ENCODE measurements at regions not wholly inside any gene's neighbourhood (a gene's known extent, or its start where the extent isn't known, plus 50 kb on each side); places are given as distances from the start of the nearest gene placed in this dataset.

- no peak for DNase-seq (ENCODE audit: extremely low spot score)
- Histone ChIP-seq H3K36me3 (no peaks in the 10 kb centered on the region), H3K4me1 (peaks cover 0 to 19% (median 9%) of the 10 kb centered on the region in 4 donors), H3K9me3 (no peaks in the 10 kb centered on the region), H3K27me3 (no peaks in the 10 kb centered on the region), H3K27ac (replicated peaks in 1 of 4) (no peak overlapping the region), H3K4me3 (no peak overlapping the region)
- TF ChIP-seq CTCF (IDR thresholded peaks at IDR 0.05), result no peak
- no peak for TF ChIP-seq POLR2AphosphoS5 (IDR thresholded peaks at IDR 0.05)
- no peak for TF ChIP-seq POLR2A (IDR thresholded peaks at IDR 0.05; ENCODE audit: low read depth)
- TF ChIP-seq EP300 (IDR thresholded peaks at IDR 0.05), result no peak
- intact Hi-C loops (cut with DNase I), result no loop called here
- WGBS, result 88% methylated on average over 4 of the region's 4 CpGs
These were observed 270.0 kb upstream of the GNPDA2 start for GRCh38 chr4:44996276-44996845.

- H3K4me3 ChIP-seq, result no peak overlapping the region
- TF ChIP-seq POLR2AphosphoS5 (IDR thresholded peaks at IDR 0.05) (no peak), EP300 (IDR thresholded peaks at IDR 0.05) (no peak), POLR2A (IDR thresholded peaks at IDR 0.05; ENCODE audit: low read depth) (no peak), CTCF (IDR thresholded peaks at IDR 0.05) (no peak)
- 59% methylated on average over 5 of the region's 5 CpGs for WGBS
- no peak overlapping the region for H3K27ac ChIP-seq (replicated peaks in 1 of 4)
- no peak for DNase-seq (ENCODE audit: extremely low spot score)
- no peaks in the 10 kb centered on the region for H3K4me1 ChIP-seq
- H3K9me3 ChIP-seq, result no peaks in the 10 kb centered on the region
- no peaks in the 10 kb centered on the region for H3K36me3 ChIP-seq
- H3K27me3 ChIP-seq, result no peaks in the 10 kb centered on the region
- intact Hi-C loops (cut with DNase I), result no loop called here
These were observed 261.7 kb upstream of the GNPDA2 start for GRCh38 chr4:44988011-44988410.

- Histone ChIP-seq H3K36me3 (no peaks in the 10 kb centered on the region), H3K27me3 (no peaks in the 10 kb centered on the region), H3K27ac (replicated peaks in 1 of 4) (no peak overlapping the region), H3K9me3 (no peaks in the 10 kb centered on the region), H3K4me1 (no peaks in the 10 kb centered on the region), H3K4me3 (no peak overlapping the region)
- intact Hi-C loops (cut with DNase I), result no loop called here
- no peak for DNase-seq (ENCODE audit: extremely low spot score)
- 51% methylated on average over 5 of the region's 5 CpGs for WGBS
- TF ChIP-seq POLR2A (IDR thresholded peaks at IDR 0.05; ENCODE audit: low read depth) (no peak), CTCF (IDR thresholded peaks at IDR 0.05) (no peak), POLR2AphosphoS5 (IDR thresholded peaks at IDR 0.05) (no peak), EP300 (IDR thresholded peaks at IDR 0.05) (no peak)
These were observed 259.6 kb upstream of the GNPDA2 start for GRCh38 chr4:44985938-44986337.

- TF ChIP-seq CTCF (IDR thresholded peaks at IDR 0.05) (no peak), POLR2A (IDR thresholded peaks at IDR 0.05; ENCODE audit: low read depth) (no peak), POLR2AphosphoS5 (IDR thresholded peaks at IDR 0.05) (no peak), EP300 (IDR thresholded peaks at IDR 0.05) (no peak)
- no peak for DNase-seq (ENCODE audit: extremely low spot score)
- no peaks in the 10 kb centered on the region for H3K4me1 ChIP-seq
- no peaks in the 10 kb centered on the region for H3K27me3 ChIP-seq
- 84% methylated on average over 2 of the region's 2 CpGs for WGBS
- no peak overlapping the region for H3K27ac ChIP-seq (replicated peaks in 1 of 4)
- H3K4me3 ChIP-seq, result no peak overlapping the region
- H3K9me3 ChIP-seq, result no peaks in the 10 kb centered on the region
- H3K36me3 ChIP-seq, result no peaks in the 10 kb centered on the region
- intact Hi-C loops (cut with DNase I), result no loop called here
These were observed 258.8 kb upstream of the GNPDA2 start for GRCh38 chr4:44985152-44985551.

- Histone ChIP-seq H3K9me3 (no peaks in the 10 kb centered on the region), H3K4me3 (no peak overlapping the region), H3K27me3 (no peaks in the 10 kb centered on the region), H3K4me1 (no peaks in the 10 kb centered on the region), H3K36me3 (no peaks in the 10 kb centered on the region), H3K27ac (replicated peaks in 1 of 4) (no peak overlapping the region)
- TF ChIP-seq POLR2A (IDR thresholded peaks at IDR 0.05; ENCODE audit: low read depth) (no peak), EP300 (IDR thresholded peaks at IDR 0.05) (no peak), POLR2AphosphoS5 (IDR thresholded peaks at IDR 0.05) (no peak), CTCF (IDR thresholded peaks at IDR 0.05) (no peak)
- DNase-seq (ENCODE audit: extremely low spot score), result no peak
- intact Hi-C loops (cut with DNase I), result no loop called here
These were observed 257.7 kb upstream of the GNPDA2 start for GRCh38 chr4:44984083-44984482.
